ENCODE measurements at regions not wholly inside any gene's neighbourhood (a gene's known extent, or its start where the extent isn't known, plus 50 kb on each side); places are given as distances from the start of the nearest gene placed in this dataset.
A peak's percentile ranks its signal among the peaks of the same experiment; 100 is the strongest.

GRCh38 chr4:58175024-58175423 lies 1064.8 kb upstream of the IGFBP7 start:
- Histone ChIP-seq H3K9me3 (ENCODE audit: control insufficient read depth, low read length) (no peaks in the 10 kb centered on the region), H3K27ac (ENCODE audit: low read depth, low read length, severe bottlenecking) (no peak overlapping the region), H3K4me1 (ENCODE audit: control insufficient read depth, insufficient read depth, low read length, poor library complexity, severe bottlenecking) (no peaks in the 10 kb centered on the region), H3K4me3 (ENCODE audit: extremely low read depth, insufficient read depth, low read length, poor library complexity, severe bottlenecking) (no peak overlapping the region), H3K36me3 (ENCODE audit: control insufficient read depth, insufficient read depth, low read length) (no peaks in the 10 kb centered on the region)
- 96 to 100% methylated on average over 2 of the region's 2 CpGs for WGBS, 2 experiments (ENCODE audit: insufficient coverage in 2 of 2)

- H3K9me3 ChIP-seq (ENCODE audit: control insufficient read depth, low read length) = no peaks in the 10 kb centered on the region
- no peaks in the 10 kb centered on the region for H3K36me3 ChIP-seq (ENCODE audit: control insufficient read depth, insufficient read depth, low read length)
- H3K4me3 ChIP-seq (ENCODE audit: extremely low read depth, insufficient read depth, low read length, poor library complexity, severe bottlenecking) = no peak overlapping the region
- no peak overlapping the region for H3K27ac ChIP-seq (ENCODE audit: low read depth, low read length, severe bottlenecking)
- H3K4me1 ChIP-seq (ENCODE audit: control insufficient read depth, insufficient read depth, low read length, poor library complexity, severe bottlenecking) = no peaks in the 10 kb centered on the region
- 90% methylated on average over 3 of the region's 4 CpGs; no CpG with 5 or more reads in 1 of the 2 experiments for WGBS, 2 experiments (ENCODE audit: insufficient coverage in 2 of 2)
These were observed 1056.3 kb upstream of the IGFBP7 start for GRCh38 chr4:58166490-58166889.

GRCh38 chr4:58163156-58163555 lies 1053.0 kb upstream of the IGFBP7 start:
- H3K36me3 ChIP-seq (ENCODE audit: control insufficient read depth, insufficient read depth, low read length) = no peaks in the 10 kb centered on the region
- no peak overlapping the region for H3K27ac ChIP-seq (ENCODE audit: low read depth, low read length, severe bottlenecking)
- no peak overlapping the region for H3K4me3 ChIP-seq (ENCODE audit: extremely low read depth, insufficient read depth, low read length, poor library complexity, severe bottlenecking)
- WGBS, 2 experiments (ENCODE audit: insufficient coverage in 2 of 2) = 64 to 78% methylated on average over 1 of the region's 2 CpGs
- no peaks in the 10 kb centered on the region for H3K9me3 ChIP-seq (ENCODE audit: control insufficient read depth, low read length)
- H3K4me1 ChIP-seq (ENCODE audit: control insufficient read depth, insufficient read depth, low read length, poor library complexity, severe bottlenecking) = no peaks in the 10 kb centered on the region

- Histone ChIP-seq H3K4me3 (ENCODE audit: extremely low read depth, insufficient read depth, low read length, poor library complexity, severe bottlenecking) (no peak overlapping the region), H3K36me3 (ENCODE audit: control insufficient read depth, insufficient read depth, low read length) (no peaks in the 10 kb centered on the region), H3K9me3 (ENCODE audit: control insufficient read depth, low read length) (no peaks in the 10 kb centered on the region), H3K4me1 (ENCODE audit: control insufficient read depth, insufficient read depth, low read length, poor library complexity, severe bottlenecking) (no peaks in the 10 kb centered on the region), H3K27ac (ENCODE audit: low read depth, low read length, severe bottlenecking) (no peak overlapping the region)
- WGBS, 2 experiments (ENCODE audit: insufficient coverage in 2 of 2) = 87 to 91% methylated on average over 16 to 17 of the region's 17 CpGs
These were observed 1039.4 kb upstream of the IGFBP7 start for GRCh38 chr4:58149404-58150085.

GRCh38 chr4:58144721-58145120 lies 1034.5 kb upstream of the IGFBP7 start:
- Histone ChIP-seq H3K27ac (ENCODE audit: low read depth, low read length, severe bottlenecking) (no peak overlapping the region), H3K9me3 (ENCODE audit: control insufficient read depth, low read length) (no peaks in the 10 kb centered on the region), H3K4me1 (ENCODE audit: control insufficient read depth, insufficient read depth, low read length, poor library complexity, severe bottlenecking) (no peaks in the 10 kb centered on the region), H3K4me3 (ENCODE audit: extremely low read depth, insufficient read depth, low read length, poor library complexity, severe bottlenecking) (no peak overlapping the region), H3K36me3 (ENCODE audit: control insufficient read depth, insufficient read depth, low read length) (no peaks in the 10 kb centered on the region)
- no CpG with 5 or more reads among the region's 1 CpG for WGBS, 2 experiments (ENCODE audit: insufficient coverage in 2 of 2)

GRCh38 chr4:58138786-58139668 lies 1028.8 kb upstream of the IGFBP7 start:
- Histone ChIP-seq H3K4me3 (ENCODE audit: extremely low read depth, insufficient read depth, low read length, poor library complexity, severe bottlenecking) (no peak overlapping the region), H3K36me3 (ENCODE audit: control insufficient read depth, insufficient read depth, low read length) (no peaks in the 10 kb centered on the region)
- WGBS, 2 experiments (ENCODE audit: insufficient coverage in 2 of 2) = no CpG with 5 or more reads among the region's 3 CpGs

GRCh38 chr4:58136604-58137003 lies 1026.4 kb upstream of the IGFBP7 start:
- no peak overlapping the region for H3K27ac ChIP-seq (ENCODE audit: low read depth, low read length, severe bottlenecking)
- no peaks in the 10 kb centered on the region for H3K4me1 ChIP-seq (ENCODE audit: control insufficient read depth, insufficient read depth, low read length, poor library complexity, severe bottlenecking)
- H3K4me3 ChIP-seq (ENCODE audit: extremely low read depth, insufficient read depth, low read length, poor library complexity, severe bottlenecking) = no peak overlapping the region
- H3K9me3 ChIP-seq (ENCODE audit: control insufficient read depth, low read length) = no peaks in the 10 kb centered on the region
- no peaks in the 10 kb centered on the region for H3K36me3 ChIP-seq (ENCODE audit: control insufficient read depth, insufficient read depth, low read length)
- no CpG with 5 or more reads among the region's 5 CpGs for WGBS, 2 experiments (ENCODE audit: insufficient coverage in 2 of 2)

More at GRCh38 chr4:58138786-58139668, 1028.8 kb upstream of the IGFBP7 start:
- Histone ChIP-seq H3K27ac (ENCODE audit: low read depth, low read length, severe bottlenecking) (peak overlapping the region; percentile 30), H3K4me1 (ENCODE audit: control insufficient read depth, insufficient read depth, low read length, poor library complexity, severe bottlenecking) (no peaks in the 10 kb centered on the region), H3K9me3 (ENCODE audit: control insufficient read depth, low read length) (no peaks in the 10 kb centered on the region)

GRCh38 chr4:58127680-58128079 lies 1017.5 kb upstream of the IGFBP7 start:
- no CpG with 5 or more reads among the region's 1 CpG for WGBS, 2 experiments (ENCODE audit: insufficient coverage in 2 of 2)
- H3K4me3 ChIP-seq (ENCODE audit: extremely low read depth, insufficient read depth, low read length, poor library complexity, severe bottlenecking) = no peak overlapping the region
- H3K36me3 ChIP-seq (ENCODE audit: control insufficient read depth, insufficient read depth, low read length) = no peaks in the 10 kb centered on the region
- no peak overlapping the region for H3K27ac ChIP-seq (ENCODE audit: low read depth, low read length, severe bottlenecking)
- H3K4me1 ChIP-seq (ENCODE audit: control insufficient read depth, insufficient read depth, low read length, poor library complexity, severe bottlenecking) = no peaks in the 10 kb centered on the region
- H3K9me3 ChIP-seq (ENCODE audit: control insufficient read depth, low read length) = no peaks in the 10 kb centered on the region

- no peaks in the 10 kb centered on the region for H3K36me3 ChIP-seq (ENCODE audit: control insufficient read depth, insufficient read depth, low read length)
- H3K27ac ChIP-seq (ENCODE audit: low read depth, low read length, severe bottlenecking) = no peak overlapping the region
- WGBS, 2 experiments (ENCODE audit: insufficient coverage in 2 of 2) = 100% methylated on average over 1 to 3 of the region's 3 CpGs
- H3K4me3 ChIP-seq (ENCODE audit: extremely low read depth, insufficient read depth, low read length, poor library complexity, severe bottlenecking) = no peak overlapping the region
- H3K4me1 ChIP-seq (ENCODE audit: control insufficient read depth, insufficient read depth, low read length, poor library complexity, severe bottlenecking) = no peaks in the 10 kb centered on the region
- no peaks in the 10 kb centered on the region for H3K9me3 ChIP-seq (ENCODE audit: control insufficient read depth, low read length)
These were observed 1009.1 kb upstream of the IGFBP7 start for GRCh38 chr4:58119298-58119697.

- H3K4me1 ChIP-seq (ENCODE audit: control insufficient read depth, insufficient read depth, low read length, poor library complexity, severe bottlenecking) = no peaks in the 10 kb centered on the region
- no peaks in the 10 kb centered on the region for H3K9me3 ChIP-seq (ENCODE audit: control insufficient read depth, low read length)
- no peak overlapping the region for H3K4me3 ChIP-seq (ENCODE audit: extremely low read depth, insufficient read depth, low read length, poor library complexity, severe bottlenecking)
- H3K27ac ChIP-seq (ENCODE audit: low read depth, low read length, severe bottlenecking) = no peak overlapping the region
- H3K36me3 ChIP-seq (ENCODE audit: control insufficient read depth, insufficient read depth, low read length) = no peaks in the 10 kb centered on the region
- WGBS, 2 experiments (ENCODE audit: insufficient coverage in 2 of 2) = 90 to 93% methylated on average over 1 of the region's 2 CpGs
These were observed 1002.9 kb upstream of the IGFBP7 start for GRCh38 chr4:58113126-58113525.

- H3K4me3 ChIP-seq (ENCODE audit: extremely low read depth, insufficient read depth, low read length, poor library complexity, severe bottlenecking) = no peak overlapping the region
- H3K9me3 ChIP-seq (ENCODE audit: control insufficient read depth, low read length) = no peaks in the 10 kb centered on the region
- 83 to 92% methylated on average over 2 of the region's 2 CpGs for WGBS, 2 experiments (ENCODE audit: insufficient coverage in 2 of 2)
- H3K36me3 ChIP-seq (ENCODE audit: control insufficient read depth, insufficient read depth, low read length) = no peaks in the 10 kb centered on the region
- no peaks in the 10 kb centered on the region for H3K4me1 ChIP-seq (ENCODE audit: control insufficient read depth, insufficient read depth, low read length, poor library complexity, severe bottlenecking)
- H3K27ac ChIP-seq (ENCODE audit: low read depth, low read length, severe bottlenecking) = no peak overlapping the region
These were observed 1001.6 kb upstream of the IGFBP7 start for GRCh38 chr4:58111818-58112217.
